Naive thymus-derived CD4-positive, alpha-beta T cell (primary cell): ENCODE measurements at regions not wholly inside any gene's neighbourhood (a gene's known extent, or its start where the extent isn't known, plus 50 kb on each side); places are given as distances from the start of the nearest gene placed in this dataset.
"Not testable (repeated sequence)": the region's sequence is repeated elsewhere in the genome, so short reads cannot be mapped to it uniquely, and the experiment has no call there.

ENCODE experiments used
- ATAC-seq: fragments of 150-1000 bp; cut with Tn5 transposase; 2 replicates; pipeline ENCODE4 v1.10.0; 2021; ENCODE audit warnings: mild to moderate bottlenecking, moderate library complexity
- CTCF ChIA-PET: fragments of 350-600 bp; sonication (Branson Sonifier 250); formaldehyde crosslinking; loops from one replicate; lab custom pipeline; 2021; ENCODE audit warnings: antibody characterized with exemption; lab: Charles Lee
- POLR2A ChIA-PET: fragments of 350-600 bp; sonication (Branson Sonifier 250); formaldehyde crosslinking; loops from one replicate; lab custom pipeline; 2021; ENCODE audit warnings: antibody characterized with exemption, inconsistent platforms; lab: Charles Lee
- DNase-seq, 9 donors: peaks; one replicate each; pipeline versions ENCODE4 v3.0.0 to v3.0.0-alpha.2; 2020 to 2022; ENCODE audit warnings: mixed read lengths in 1 of 9
- H3K27ac ChIP-seq: one replicate; pipeline ENCODE4 v1.7.0; 2013; ENCODE audit warnings: mild to moderate bottlenecking, low read depth, low read length, moderate library complexity
- H3K27me3 ChIP-seq, 2 donors: one replicate each; pipeline ENCODE4 v1.7.0; 2013; ENCODE audit warnings: low read length in 2 of 2, mild to moderate bottlenecking in 2 of 2, moderate library complexity in 2 of 2; ENCODE audit not compliant: control insufficient read depth in 2 of 2, insufficient read depth in 2 of 2
- H3K36me3 ChIP-seq, 3 experiments: 1 replicate in 2 of 3; 2 replicates in 1 of 3; pipeline ENCODE4 v1.7.0; 2013; ENCODE audit warnings: low read length in 3 of 3, mild to moderate bottlenecking in 3 of 3, moderate library complexity in 1 of 3; ENCODE audit not compliant: insufficient read depth in 3 of 3, control insufficient read depth in 2 of 3
- H3K4me1 ChIP-seq, 2 donors: one replicate each; pipeline ENCODE4 v1.7.0; 2013; ENCODE audit warnings: low read length in 2 of 2, mild to moderate bottlenecking in 2 of 2, moderate library complexity in 1 of 2; ENCODE audit not compliant: control insufficient read depth in 2 of 2, insufficient read depth in 2 of 2
- H3K4me3 ChIP-seq: 2 replicates; pipeline ENCODE4 v1.7.0; 2013; ENCODE audit warnings: mild to moderate bottlenecking, low read length
- H3K9me3 ChIP-seq, 3 experiments: 1 replicate in 2 of 3; 2 replicates in 1 of 3; pipeline ENCODE4 v1.7.0; 2013; ENCODE audit warnings: low read length in 3 of 3; ENCODE audit not compliant: control insufficient read depth in 2 of 3
- H3K27ac Mint-ChIP-seq, 9 donors: one replicate each; pipeline ENCODE4 v1.8.0; 2020 to 2022; ENCODE audit warnings: mixed read lengths in 9 of 9, mild to moderate bottlenecking in 8 of 9, moderate library complexity in 5 of 9, inconsistent platforms in 2 of 9
- H3K27me3 Mint-ChIP-seq, 5 donors: one replicate each; pipeline ENCODE4 v1.8.0; 2021 to 2022; ENCODE audit warnings: mixed read lengths in 5 of 5, mild to moderate bottlenecking in 1 of 5
- H3K36me3 Mint-ChIP-seq, 5 donors: one replicate each; pipeline ENCODE4 v1.8.0; 2020 to 2022; ENCODE audit warnings: mixed read lengths in 5 of 5, mild to moderate bottlenecking in 3 of 5, inconsistent platforms in 1 of 5
- H3K4me1 Mint-ChIP-seq, 7 donors: one replicate each; pipeline ENCODE4 v1.8.0; 2020 to 2022; ENCODE audit warnings: mixed read lengths in 7 of 7, mild to moderate bottlenecking in 3 of 7, inconsistent platforms in 1 of 7
- H3K4me3 Mint-ChIP-seq, 10 donors: one replicate each; pipeline ENCODE4 v1.8.0; 2020 to 2022; ENCODE audit warnings: mild to moderate bottlenecking in 10 of 10, mixed read lengths in 10 of 10, moderate library complexity in 6 of 10, inconsistent platforms in 2 of 10
- H3K9me3 Mint-ChIP-seq, 11 donors: one replicate each; pipeline ENCODE4 v1.8.0; 2020 to 2022; ENCODE audit warnings: mixed read lengths in 11 of 11, mild to moderate bottlenecking in 4 of 11, inconsistent platforms in 1 of 11, moderate library complexity in 1 of 11
- intact Hi-C, 2 donors: fragments of 100-400 bp; cut with micrococcal nuclease; formaldehyde crosslinking; loops; one replicate each; pipeline ENCODE4 v1.15.1; 2023

DNA sequence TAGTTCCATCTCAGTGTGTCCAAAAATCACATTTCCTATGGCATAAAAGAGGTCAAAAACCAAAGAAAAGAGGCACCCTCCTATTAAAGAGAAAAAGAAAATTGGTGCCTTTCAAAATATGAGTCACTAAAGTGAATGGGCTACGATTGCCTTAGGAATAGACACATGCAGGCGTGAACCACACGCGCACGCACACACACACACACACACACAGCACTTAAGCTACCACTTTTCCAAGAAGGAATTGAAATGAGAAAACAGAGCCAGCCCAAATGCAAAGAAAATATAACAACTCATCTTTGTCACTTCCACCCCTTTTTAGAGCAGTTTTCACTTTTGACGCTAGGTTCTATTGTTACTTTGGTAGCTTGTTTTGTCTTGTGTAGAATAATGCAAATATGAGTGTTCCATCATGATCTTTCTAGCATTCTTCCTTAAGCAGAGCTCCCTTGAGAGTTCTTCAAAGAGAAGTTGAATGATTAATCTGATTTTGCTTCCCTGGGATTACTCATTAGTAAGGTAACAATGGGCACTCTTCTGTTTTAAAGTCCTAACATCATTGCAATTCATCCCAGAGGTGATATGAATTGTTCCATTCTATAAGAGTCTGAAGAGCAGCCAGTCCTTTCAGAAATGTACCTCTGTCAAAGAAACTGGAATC is 239.2 kb upstream of the GNPDA2 start:
- DNase-seq (no peak), ATAC-seq (no peak)
- Histone ChIP-seq H3K4me3 (no peak overlapping the region), H3K9me3 (no peaks in the 10 kb centered on the region), H3K27me3 (no peaks in the 10 kb centered on the region), H3K27ac (no peak overlapping the region), H3K36me3 (no peaks in the 10 kb centered on the region), H3K4me1 (no peaks in the 10 kb centered on the region)
- intact Hi-C loops = no loop called here
- no peaks in the 10 kb centered on the region for H3K36me3 Mint-ChIP-seq
- H3K4me1 Mint-ChIP-seq = no peaks in the 10 kb centered on the region
- H3K4me3 Mint-ChIP-seq = no peak overlapping the region
- peaks cover 3 to 14% (median 9%) of the 10 kb centered on the region in 11 donors for H3K9me3 Mint-ChIP-seq
- H3K27ac Mint-ChIP-seq = no peak overlapping the region
- CTCF ChIA-PET = no interaction called here
- POLR2A ChIA-PET = no interaction called here
- no peaks in the 10 kb centered on the region for H3K27me3 Mint-ChIP-seq

DNA sequence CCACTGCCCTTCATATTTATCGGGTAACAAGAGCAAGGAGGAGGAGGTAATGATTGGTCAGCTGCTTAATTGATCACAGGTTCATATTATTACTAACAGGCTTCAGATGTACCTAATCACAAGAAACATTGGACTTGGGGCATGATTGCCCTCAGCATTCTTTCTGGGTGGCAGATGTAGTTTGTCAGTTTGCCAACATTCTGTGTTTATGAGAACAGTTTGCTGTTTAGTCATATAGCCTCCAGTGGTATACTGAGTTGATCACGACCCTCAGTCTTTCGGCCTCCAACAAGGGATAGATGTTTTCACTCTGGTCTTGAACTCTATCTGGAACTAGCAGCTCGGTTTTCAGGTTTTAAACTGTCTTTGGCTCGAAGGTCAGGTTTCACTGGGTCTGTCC is 237.7 kb upstream of the GNPDA2 start:
- not testable (repeated sequence) for H3K27me3 Mint-ChIP-seq

DNA sequence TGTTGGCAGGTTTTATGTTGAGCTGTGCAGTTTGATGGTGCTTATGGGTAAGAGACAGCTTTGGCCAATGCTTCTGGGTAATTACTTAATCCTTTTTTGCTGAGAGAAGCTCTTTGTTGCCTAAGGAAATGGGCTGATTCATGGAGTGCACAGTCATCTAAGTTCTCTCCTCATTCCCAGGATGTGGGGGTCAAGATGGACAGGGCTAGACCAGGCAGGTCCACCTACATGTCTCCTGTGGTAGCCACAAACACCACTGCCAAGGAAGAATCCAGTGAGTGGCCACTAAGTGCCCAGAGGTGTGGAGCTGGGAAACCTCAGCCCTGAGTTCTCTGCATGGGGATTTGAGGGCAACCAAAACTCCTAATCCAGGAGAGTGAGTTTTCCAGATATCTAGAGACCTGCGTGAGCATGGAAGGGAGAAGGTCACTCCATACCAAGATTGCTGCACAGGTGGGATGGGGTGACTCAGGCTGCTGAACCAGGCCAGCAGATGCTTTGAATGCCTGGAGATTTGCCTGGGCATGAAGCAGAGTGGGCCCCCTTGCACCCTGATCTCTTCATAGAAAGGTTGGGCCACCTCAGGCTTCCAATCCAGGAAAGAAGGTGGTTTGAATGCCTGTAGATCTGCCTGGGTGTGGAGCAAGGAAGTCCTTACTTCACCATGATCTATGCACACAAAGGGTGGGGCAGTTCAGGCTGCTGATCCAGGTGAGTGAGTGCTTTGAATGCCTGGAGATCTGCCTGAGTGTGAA is 234.8 kb upstream of the GNPDA2 start:
- Mint-ChIP-seq H3K9me3 (peaks cover 5 to 48% (median 14%) of the 10 kb centered on the region in 11 donors), H3K4me3 (no peak overlapping the region), H3K27ac (no peak overlapping the region), H3K36me3 (no peaks in the 10 kb centered on the region), H3K27me3 (no peaks in the 10 kb centered on the region), H3K4me1 (no peaks in the 10 kb centered on the region)
- Histone ChIP-seq H3K9me3 (no peaks in the 10 kb centered on the region), H3K27ac (no peak overlapping the region), H3K36me3 (no peaks in the 10 kb centered on the region), H3K4me1 (no peaks in the 10 kb centered on the region), H3K27me3 (no peaks in the 10 kb centered on the region), H3K4me3 (no peak overlapping the region)
- CTCF ChIA-PET = no interaction called here
- intact Hi-C loops = no loop called here
- POLR2A ChIA-PET = no interaction called here
- no peak for DNase-seq
- no peak for ATAC-seq

More for the DNA sequence above, 237.7 kb upstream of the GNPDA2 start:
- H3K36me3 Mint-ChIP-seq, DNase-seq, intact Hi-C loops, H3K27ac Mint-ChIP-seq, H3K4me3 ChIP-seq, ATAC-seq, H3K4me3 Mint-ChIP-seq, CTCF ChIA-PET, H3K27ac ChIP-seq, H3K36me3 ChIP-seq, H3K27me3 ChIP-seq, H3K9me3 ChIP-seq, H3K4me1 Mint-ChIP-seq, H3K4me1 ChIP-seq, POLR2A ChIA-PET: not testable (repeated sequence)
- peaks cover 5 to 28% (median 12%) of the 10 kb centered on the region in 11 donors for H3K9me3 Mint-ChIP-seq

DNA sequence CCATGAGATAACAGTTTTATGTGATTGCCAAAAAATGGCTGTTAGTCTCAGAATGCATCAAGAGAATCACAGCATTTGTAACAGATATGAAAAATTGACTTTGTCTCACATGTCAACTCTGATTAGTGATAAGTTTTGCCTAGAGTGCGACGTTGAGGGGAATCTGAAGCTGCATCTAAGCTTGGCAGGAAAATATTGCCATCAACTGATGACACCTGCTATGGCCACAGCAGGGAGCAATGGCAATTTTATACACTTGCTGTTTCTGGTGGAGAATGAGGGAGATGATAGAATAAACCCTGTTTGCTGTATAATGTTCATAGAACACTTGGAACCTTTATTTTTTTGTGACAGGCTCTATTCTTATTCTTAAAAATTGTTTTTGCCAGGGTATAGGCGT is 205.4 kb upstream of the GNPDA2 start:
- H3K4me1 Mint-ChIP-seq = no peaks in the 10 kb centered on the region
- no peaks in the 10 kb centered on the region for H3K27me3 Mint-ChIP-seq
- ChIA-PET POLR2A (no interaction called here), CTCF (no interaction called here)
- Histone ChIP-seq H3K27ac (no peak overlapping the region), H3K27me3 (no peaks in the 10 kb centered on the region), H3K9me3 (no peaks in the 10 kb centered on the region), H3K36me3 (no peaks in the 10 kb centered on the region), H3K4me1 (no peaks in the 10 kb centered on the region), H3K4me3 (no peak overlapping the region)
- peaks cover 0 to 3% (median 0%) of the 10 kb centered on the region in 11 donors for H3K9me3 Mint-ChIP-seq
- no peaks in the 10 kb centered on the region for H3K36me3 Mint-ChIP-seq
- no peak overlapping the region for H3K4me3 Mint-ChIP-seq
- no peak for DNase-seq
- H3K27ac Mint-ChIP-seq = no peak overlapping the region
- ATAC-seq = no peak
- intact Hi-C loops = no loop called here

DNA sequence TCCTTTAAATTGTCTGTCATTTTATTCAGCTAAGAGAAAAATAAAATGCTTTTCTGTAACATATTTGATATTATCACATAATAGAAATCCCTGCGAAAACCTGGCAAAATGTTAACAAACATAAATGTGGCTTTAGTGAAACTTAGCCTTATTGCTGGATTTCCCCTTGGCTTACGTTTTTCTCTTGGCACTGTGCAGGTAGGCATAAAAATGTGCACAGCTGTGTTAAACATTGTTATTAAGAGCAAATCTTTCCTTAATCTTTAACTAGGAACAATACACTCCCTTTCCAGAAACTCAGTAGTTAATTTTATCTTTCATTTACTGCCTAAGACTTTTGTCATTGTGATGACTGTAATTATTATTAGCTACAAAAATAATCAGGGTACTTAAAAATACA is 202.4 kb upstream of the GNPDA2 start:
- H3K4me3 ChIP-seq = no peak overlapping the region
- no peak overlapping the region for H3K27ac Mint-ChIP-seq
- H3K36me3 Mint-ChIP-seq = no peaks in the 10 kb centered on the region
- ATAC-seq (no peak), DNase-seq (no peak)
- CTCF ChIA-PET = no interaction called here
- peaks cover 0 to 9% (median 0%) of the 10 kb centered on the region in 11 donors for H3K9me3 Mint-ChIP-seq
- no peaks in the 10 kb centered on the region for H3K36me3 ChIP-seq
- no peaks in the 10 kb centered on the region for H3K4me1 Mint-ChIP-seq
- H3K4me3 Mint-ChIP-seq = no peak overlapping the region
- H3K27me3 Mint-ChIP-seq = no peaks in the 10 kb centered on the region
- H3K9me3 ChIP-seq = no peaks in the 10 kb centered on the region
- no peak overlapping the region for H3K27ac ChIP-seq
- H3K4me1 ChIP-seq = no peaks in the 10 kb centered on the region
- H3K27me3 ChIP-seq = no peaks in the 10 kb centered on the region
- intact Hi-C loops = no loop called here
- POLR2A ChIA-PET = no interaction called here

DNA sequence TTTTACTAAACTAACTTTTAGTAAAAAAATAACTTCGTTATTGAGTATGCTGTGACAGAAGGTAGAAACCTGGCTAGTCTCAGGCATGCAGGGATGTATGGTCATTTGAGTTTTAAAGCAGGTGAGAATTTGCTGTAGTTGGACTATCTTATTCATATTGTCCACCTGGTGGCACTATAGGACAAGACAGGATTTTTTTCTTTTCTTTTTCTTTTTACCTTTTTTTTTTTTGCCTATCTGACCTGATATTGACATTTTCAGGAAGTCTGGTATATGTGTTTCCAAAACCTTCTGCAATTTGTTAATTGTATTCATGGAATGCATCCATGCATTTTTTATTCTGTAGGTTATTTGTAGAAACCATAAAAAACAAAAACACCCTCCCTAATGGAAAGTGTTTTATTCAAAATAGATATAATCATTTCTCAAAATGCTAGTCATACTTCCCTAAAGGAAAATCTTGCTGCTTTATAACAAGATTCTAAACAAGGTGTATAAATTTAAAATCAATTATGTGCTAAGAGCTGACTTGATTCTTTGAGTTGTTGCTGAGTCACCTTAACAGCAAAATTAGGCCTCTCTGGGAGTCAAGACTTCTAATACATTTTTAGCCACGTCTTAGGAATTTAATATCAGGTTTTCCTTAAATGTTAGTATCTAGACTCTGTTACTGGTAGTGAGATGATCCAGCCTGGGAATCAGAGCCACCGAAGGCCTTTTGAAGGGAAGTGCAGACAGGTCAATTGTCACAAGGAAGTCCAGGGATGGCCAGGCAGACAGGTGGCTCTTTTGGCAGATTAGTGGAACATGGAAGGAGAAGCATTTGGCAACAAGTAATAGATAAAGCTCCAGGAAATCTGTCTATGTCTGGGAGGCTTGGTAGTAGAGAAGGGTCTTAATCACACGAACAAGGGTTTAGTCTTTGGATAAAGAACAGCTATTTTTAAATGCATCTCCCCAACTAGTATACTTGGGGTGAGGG is 201.3 kb upstream of the GNPDA2 start:
- intact Hi-C loops = no loop called here
- H3K4me3 ChIP-seq = no peak overlapping the region
- no peak overlapping the region for H3K27ac Mint-ChIP-seq
- no peaks in the 10 kb centered on the region for H3K27me3 ChIP-seq
- DNase-seq (no peak), ATAC-seq (no peak)
- no peak overlapping the region for H3K4me3 Mint-ChIP-seq
- H3K4me1 ChIP-seq = no peaks in the 10 kb centered on the region
- no peaks in the 10 kb centered on the region for H3K36me3 Mint-ChIP-seq
- POLR2A ChIA-PET = no interaction called here
- no peaks in the 10 kb centered on the region for H3K27me3 Mint-ChIP-seq
- peaks cover 0 to 9% (median 0%) of the 10 kb centered on the region in 11 donors for H3K9me3 Mint-ChIP-seq
- no peaks in the 10 kb centered on the region for H3K4me1 Mint-ChIP-seq
- H3K36me3 ChIP-seq = no peaks in the 10 kb centered on the region
- no peak overlapping the region for H3K27ac ChIP-seq
- CTCF ChIA-PET = no interaction called here
- H3K9me3 ChIP-seq = no peaks in the 10 kb centered on the region
